NCI-H82 treated with DMSO at 0.1 percent for 48 hours (cell line): ENCODE measurements at regions not wholly inside any gene's neighbourhood (a gene's known extent, or its start where the extent isn't known, plus 50 kb on each side); places are given as distances from the start of the nearest gene placed in this dataset.

Source experiments
- DNase-seq: peaks from one replicate; lab custom pipeline; 2025; ENCODE audit not compliant: unreplicated experiment; lab: John Stamatoyannopoulos, UW

- no peak for DNase-seq
Observed at GRCh38 chr13:74215420-74215819, 81.2 kb upstream of the KLF12 start.

- no peak for DNase-seq
Observed at GRCh38 chr13:74214321-74214720, 80.1 kb upstream of the KLF12 start.

- DNase-seq = peak; percentile 95
Observed at GRCh38 chr13:74210693-74211393, 76.6 kb upstream of the KLF12 start.

GRCh38 chr13:74206855-74207254 lies 72.7 kb upstream of the KLF12 start:
- DNase-seq = no peak

GRCh38 chr13:74206061-74206561 lies 71.9 kb upstream of the KLF12 start:
- no peak for DNase-seq

GRCh38 chr13:74205313-74205690 lies 71.1 kb upstream of the KLF12 start:
- DNase-seq = no peak

GRCh38 chr13:74204602-74205312 lies 70.6 kb upstream of the KLF12 start:
- no peak for DNase-seq

GRCh38 chr13:74203576-74203975 lies 69.4 kb upstream of the KLF12 start:
- no peak for DNase-seq

GRCh38 chr13:74202129-74202813 lies 68.1 kb upstream of the KLF12 start:
- DNase-seq = no peak

GRCh38 chr13:74201530-74201929 lies 67.3 kb upstream of the KLF12 start:
- DNase-seq = no peak

GRCh38 chr13:74200081-74200480 lies 65.9 kb upstream of the KLF12 start:
- DNase-seq = no peak

- no peak for DNase-seq
Observed at GRCh38 chr13:74197677-74198429, 63.6 kb upstream of the KLF12 start.

GRCh38 chr13:74194846-74195245 lies 60.6 kb upstream of the KLF12 start:
- DNase-seq = no peak

GRCh38 chr13:74193391-74193790 lies 59.2 kb upstream of the KLF12 start:
- no peak for DNase-seq

- DNase-seq = no peak
Observed at GRCh38 chr13:74191410-74191809, 57.2 kb upstream of the KLF12 start.

- DNase-seq = no peak
Observed at GRCh38 chr13:74190999-74191398, 56.8 kb upstream of the KLF12 start.

GRCh38 chr13:74187564-74187963 lies 53.4 kb upstream of the KLF12 start:
- DNase-seq = no peak

GRCh38 chr13:74184283-74184682 lies 50.1 kb upstream of the KLF12 start:
- no peak for DNase-seq
